ENCODE measurements at regions not wholly inside any gene's neighbourhood (a gene's known extent, or its start where the extent isn't known, plus 50 kb on each side); places are given as distances from the start of the nearest gene placed in this dataset.

GRCh38 chr10:28060031-28060607, 61.2 kb upstream of the ODAD2 start:
- H3K4me1 ChIP-seq = no peaks in the 10 kb centered on the region
- H3K36me3 Mint-ChIP-seq = peaks cover 4% of the 10 kb centered on the region
- H3K9me3 ChIP-seq (ENCODE audit: low read depth) = no peaks in the 10 kb centered on the region
- no peak for DNase-seq (ENCODE audit: low spot score)
- TF ChIP-seq, protein P1, sequence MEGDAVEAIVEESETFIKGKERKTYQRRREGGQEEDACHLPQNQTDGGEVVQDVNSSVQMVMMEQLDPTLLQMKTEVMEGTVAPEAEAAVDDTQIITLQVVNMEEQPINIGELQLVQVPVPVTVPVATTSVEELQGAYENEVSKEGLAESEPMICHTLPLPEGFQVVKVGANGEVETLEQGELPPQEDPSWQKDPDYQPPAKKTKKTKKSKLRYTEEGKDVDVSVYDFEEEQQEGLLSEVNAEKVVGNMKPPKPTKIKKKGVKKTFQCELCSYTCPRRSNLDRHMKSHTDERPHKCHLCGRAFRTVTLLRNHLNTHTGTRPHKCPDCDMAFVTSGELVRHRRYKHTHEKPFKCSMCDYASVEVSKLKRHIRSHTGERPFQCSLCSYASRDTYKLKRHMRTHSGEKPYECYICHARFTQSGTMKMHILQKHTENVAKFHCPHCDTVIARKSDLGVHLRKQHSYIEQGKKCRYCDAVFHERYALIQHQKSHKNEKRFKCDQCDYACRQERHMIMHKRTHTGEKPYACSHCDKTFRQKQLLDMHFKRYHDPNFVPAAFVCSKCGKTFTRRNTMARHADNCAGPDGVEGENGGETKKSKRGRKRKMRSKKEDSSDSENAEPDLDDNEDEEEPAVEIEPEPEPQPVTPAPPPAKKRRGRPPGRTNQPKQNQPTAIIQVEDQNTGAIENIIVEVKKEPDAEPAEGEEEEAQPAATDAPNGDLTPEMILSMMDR (IDR thresholded peaks at IDR 0.05) = no peak
- TF ChIP-seq EZH2phosphoT487 (IDR thresholded peaks at IDR 0.05) = no peak
- TF ChIP-seq EZH2 (IDR thresholded peaks at IDR 0.05) = no peak
- no peak overlapping the region for H3K9ac ChIP-seq
- H3K27ac ChIP-seq = no peak overlapping the region
- H3K27me3 ChIP-seq = no peaks in the 10 kb centered on the region
- H3K79me2 ChIP-seq (ENCODE audit: low read depth) = no peaks in the 10 kb centered on the region
- H3K4me2 ChIP-seq = no peak overlapping the region
- H3F3A ChIP-seq (ENCODE audit: low read depth) = no peaks in the 10 kb centered on the region
- H2AFZ ChIP-seq (replicated peaks) = no peak overlapping the region
- H4K20me1 ChIP-seq (ENCODE audit: low read depth) = no peaks in the 10 kb centered on the region
- H3K4me3 ChIP-seq = no peak overlapping the region
- H3K27me3 Mint-ChIP-seq (ENCODE audit: insufficient read depth, low read depth) = peaks cover 4% of the 10 kb centered on the region
- H3K4me3 Mint-ChIP-seq = no peak overlapping the region
- no peaks in the 10 kb centered on the region for H3K9me3 Mint-ChIP-seq
- no peak overlapping the region for H3K27ac Mint-ChIP-seq
- no peaks in the 10 kb centered on the region for H3K36me3 ChIP-seq
- no peaks in the 10 kb centered on the region for H3K4me1 Mint-ChIP-seq

GRCh38 chr10:28058746-28059145, 59.9 kb upstream of the ODAD2 start:
- H3K4me3 Mint-ChIP-seq = no peak overlapping the region
- peaks cover 4% of the 10 kb centered on the region for H3K36me3 Mint-ChIP-seq
- no peaks in the 10 kb centered on the region for H3K79me2 ChIP-seq (ENCODE audit: low read depth)
- H3K27me3 ChIP-seq = no peaks in the 10 kb centered on the region
- H4K20me1 ChIP-seq (ENCODE audit: low read depth) = no peaks in the 10 kb centered on the region
- no peaks in the 10 kb centered on the region for H3F3A ChIP-seq (ENCODE audit: low read depth)
- H3K4me3 ChIP-seq = no peak overlapping the region
- no peak overlapping the region for H3K4me2 ChIP-seq
- DNase-seq (ENCODE audit: low spot score) = no peak
- no peaks in the 10 kb centered on the region for H3K4me1 ChIP-seq
- H3K36me3 ChIP-seq = no peaks in the 10 kb centered on the region
- H3K27ac Mint-ChIP-seq = no peak overlapping the region
- H2AFZ ChIP-seq (replicated peaks) = no peak overlapping the region
- H3K9ac ChIP-seq = no peak overlapping the region
- no peaks in the 10 kb centered on the region for H3K4me1 Mint-ChIP-seq
- H3K27ac ChIP-seq = no peak overlapping the region
- H3K9me3 ChIP-seq (ENCODE audit: low read depth) = no peaks in the 10 kb centered on the region
- H3K9me3 Mint-ChIP-seq = no peaks in the 10 kb centered on the region
- TF ChIP-seq, protein P1 (IDR thresholded peaks at IDR 0.05) = no peak
- TF ChIP-seq EZH2phosphoT487 (IDR thresholded peaks at IDR 0.05) = no peak
- TF ChIP-seq EZH2 (IDR thresholded peaks at IDR 0.05) = no peak
- peaks cover 4% of the 10 kb centered on the region for H3K27me3 Mint-ChIP-seq (ENCODE audit: insufficient read depth, low read depth)

GRCh38 chr10:28054228-28054860, 55.5 kb upstream of the ODAD2 start:
- H2AFZ ChIP-seq (replicated peaks) = no peak overlapping the region
- Mint-ChIP-seq H3K27ac (no peak overlapping the region), H3K9me3 (no peaks in the 10 kb centered on the region), H3K4me3 (no peak overlapping the region), H3K4me1 (no peaks in the 10 kb centered on the region), H3K27me3 (ENCODE audit: insufficient read depth, low read depth) (peaks cover 4% of the 10 kb centered on the region), H3K36me3 (peaks cover 4% of the 10 kb centered on the region)
- H4K20me1 ChIP-seq (ENCODE audit: low read depth) = no peaks in the 10 kb centered on the region
- no peaks in the 10 kb centered on the region for H3K27me3 ChIP-seq
- H3K9me3 ChIP-seq (ENCODE audit: low read depth) = no peaks in the 10 kb centered on the region
- H3K79me2 ChIP-seq (ENCODE audit: low read depth) = no peaks in the 10 kb centered on the region
- no peak overlapping the region for H3K27ac ChIP-seq
- H3K4me2 ChIP-seq = no peak overlapping the region
- H3K36me3 ChIP-seq = no peaks in the 10 kb centered on the region
- no peak for TF ChIP-seq EZH2phosphoT487 (IDR thresholded peaks at IDR 0.05)
- TF ChIP-seq, protein P1 (IDR thresholded peaks at IDR 0.05) = no peak
- TF ChIP-seq EZH2 (IDR thresholded peaks at IDR 0.05) = no peak
- H3K9ac ChIP-seq = no peak overlapping the region
- no peaks in the 10 kb centered on the region for H3K4me1 ChIP-seq
- H3K4me3 ChIP-seq = no peak overlapping the region
- H3F3A ChIP-seq (ENCODE audit: low read depth) = no peaks in the 10 kb centered on the region
- DNase-seq (ENCODE audit: low spot score) = no peak
